Fibroblast of skin of left quadriceps (primary cell): ENCODE measurements at regions not wholly inside any gene's neighbourhood (a gene's known extent, or its start where the extent isn't known, plus 50 kb on each side); places are given as distances from the start of the nearest gene placed in this dataset.
A peak's percentile ranks its signal among the peaks of the same experiment; 100 is the strongest.
"Not testable (repeated sequence)": the region's sequence is repeated elsewhere in the genome, so short reads cannot be mapped to it uniquely, and the experiment has no call there.

Experiments
- DNase-seq, 2 experiments: peaks; one replicate each; pipeline ENCODE4 v3.0.0-alpha.2; 2013; ENCODE audit warnings: low read depth in 2 of 2

DNA sequence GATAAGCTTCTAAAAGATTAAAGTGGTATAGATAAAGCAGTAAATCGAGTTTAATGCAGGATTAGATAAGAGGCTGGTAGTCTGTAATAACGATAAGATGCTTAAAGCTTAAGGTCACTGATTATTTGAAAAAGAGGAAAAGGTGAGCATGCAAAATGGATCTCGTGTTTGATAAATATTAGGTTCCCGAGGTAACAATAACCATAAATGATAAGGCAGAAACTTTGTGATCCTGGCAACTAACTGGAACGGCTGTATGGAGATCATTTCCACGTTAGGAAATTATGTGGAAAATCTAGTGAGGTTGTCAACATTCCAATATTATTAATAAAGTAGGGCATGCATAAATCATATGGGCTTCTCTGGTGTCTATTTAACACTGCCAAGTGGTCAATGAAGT lies 255.5 kb downstream of the EFCAB11 start:
- no peak for DNase-seq

DNA sequence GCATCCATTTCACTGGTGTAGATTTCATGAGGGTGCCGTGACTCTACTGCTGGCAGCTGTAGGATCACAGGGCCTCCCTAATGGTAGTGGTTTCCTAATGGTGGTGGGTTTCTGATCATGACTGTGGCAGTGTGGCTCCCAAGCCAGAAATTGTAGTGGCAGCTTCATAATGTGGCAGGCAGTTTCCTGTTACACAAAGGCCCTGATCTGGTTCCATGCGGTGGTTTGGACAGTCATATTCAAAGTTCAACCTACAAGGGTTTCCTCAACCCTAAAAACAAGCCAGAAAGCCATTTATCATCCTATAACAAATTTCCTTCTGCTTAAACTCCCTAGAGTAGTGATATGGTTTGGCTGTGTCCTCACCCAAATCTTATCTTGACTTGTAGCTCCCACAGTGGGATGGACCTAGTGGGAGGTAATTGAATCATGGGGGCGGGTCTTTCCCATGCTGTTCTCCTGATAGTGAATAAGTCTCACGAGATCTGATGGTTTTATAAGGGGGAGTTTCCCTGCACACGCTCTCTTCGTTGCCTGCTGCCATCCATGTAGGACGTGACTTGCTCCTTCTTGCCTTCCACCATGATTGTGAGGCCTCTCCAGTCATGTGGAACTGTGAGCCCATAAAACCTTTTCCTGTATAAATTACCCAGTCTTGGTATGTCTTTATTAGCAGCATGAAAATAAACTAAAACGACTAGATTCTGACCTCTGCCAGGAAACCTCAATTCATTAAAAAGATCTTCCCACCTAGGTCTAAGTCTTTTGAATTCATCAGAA lies 257.1 kb downstream of the EFCAB11 start:
- DNase-seq = no peak

DNA sequence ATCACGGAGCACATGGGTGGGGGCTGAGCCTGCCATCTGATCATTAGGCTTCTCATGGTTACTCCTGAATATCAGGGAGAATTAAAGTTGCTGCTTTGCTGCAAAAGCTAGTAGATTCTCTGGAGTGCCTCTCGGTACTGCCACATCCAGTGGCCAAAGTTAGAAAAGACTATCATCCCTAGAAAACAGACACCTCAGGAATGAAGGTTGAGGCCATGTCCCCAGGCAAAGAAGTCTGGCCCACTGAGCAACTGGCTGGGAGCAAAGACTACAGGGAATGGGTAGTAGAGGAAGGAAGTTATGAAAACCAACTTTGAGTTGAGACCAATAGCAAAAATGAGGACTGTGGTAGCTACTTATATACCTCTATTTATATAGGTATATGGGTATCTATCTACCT lies 258.7 kb downstream of the EFCAB11 start:
- no peak for DNase-seq

DNA sequence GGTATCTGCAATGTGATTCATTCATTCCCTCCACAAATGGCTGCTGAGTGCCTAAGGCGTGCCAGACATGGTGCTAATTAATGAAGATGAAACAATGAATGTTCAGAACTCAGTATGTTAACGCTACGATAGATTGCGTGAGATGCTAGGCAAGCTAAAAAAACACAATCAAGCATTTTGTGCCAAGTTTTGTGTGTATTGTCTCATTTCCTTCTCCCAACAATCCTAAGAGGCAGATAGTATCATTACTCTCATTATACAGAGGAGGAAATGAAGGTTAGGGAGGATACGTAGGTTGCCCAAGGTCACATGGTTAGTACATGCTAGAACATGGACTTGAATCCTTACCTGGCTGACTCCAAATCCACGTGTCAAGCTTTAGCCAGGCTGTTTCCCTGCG lies 264.4 kb downstream of the EFCAB11 start:
- DNase-seq = no peak

GRCh38 chr14:89689711-89690110 lies 264.8 kb downstream of the EFCAB11 start:
- DNase-seq = not testable (repeated sequence)

GRCh38 chr14:89688507-89689211 lies 265.9 kb downstream of the EFCAB11 start:
- no peak for DNase-seq

DNA sequence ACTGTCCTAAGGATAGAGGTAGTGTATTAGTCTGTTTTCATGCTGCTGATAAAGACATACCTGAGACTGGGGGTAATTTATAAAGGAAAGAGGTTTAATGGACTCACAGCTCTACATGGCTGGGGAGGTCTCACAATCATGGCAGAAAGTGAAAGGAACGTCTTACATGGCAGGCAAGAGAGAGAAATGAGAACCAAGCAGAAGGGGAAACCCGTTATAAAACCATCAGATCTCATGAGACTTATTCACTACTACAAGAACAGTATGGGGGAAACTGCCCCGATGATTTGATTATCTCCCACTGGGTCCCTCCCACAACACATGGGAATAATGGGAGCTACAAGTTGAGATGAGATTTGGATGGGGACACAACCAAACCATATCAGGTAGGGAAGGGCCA lies 267.4 kb downstream of the EFCAB11 start:
- DNase-seq = not testable (repeated sequence)

DNA sequence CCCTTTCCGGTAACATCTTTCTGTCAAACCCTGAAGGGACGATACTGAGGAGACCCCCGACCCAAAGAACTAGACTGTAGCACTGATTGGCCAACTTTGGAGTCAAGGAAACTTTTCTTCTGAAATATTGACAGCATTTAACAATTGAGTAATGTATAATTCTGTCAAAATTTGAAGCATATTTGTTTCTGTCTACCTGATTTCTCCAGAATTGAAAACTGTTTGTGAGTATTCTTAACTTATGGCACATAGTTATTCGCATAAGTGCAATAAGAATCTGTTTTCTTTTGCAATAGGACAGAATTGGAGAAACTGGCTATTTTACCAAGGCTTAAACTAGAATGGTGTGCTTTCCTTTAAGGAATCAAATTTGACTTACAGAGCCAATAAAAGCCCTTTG lies 267.1 kb upstream of the FOXN3 start:
- DNase-seq = no peak

GRCh38 chr14:89681086-89682018 lies 264.3 kb upstream of the FOXN3 start:
- DNase-seq = no peak

DNA sequence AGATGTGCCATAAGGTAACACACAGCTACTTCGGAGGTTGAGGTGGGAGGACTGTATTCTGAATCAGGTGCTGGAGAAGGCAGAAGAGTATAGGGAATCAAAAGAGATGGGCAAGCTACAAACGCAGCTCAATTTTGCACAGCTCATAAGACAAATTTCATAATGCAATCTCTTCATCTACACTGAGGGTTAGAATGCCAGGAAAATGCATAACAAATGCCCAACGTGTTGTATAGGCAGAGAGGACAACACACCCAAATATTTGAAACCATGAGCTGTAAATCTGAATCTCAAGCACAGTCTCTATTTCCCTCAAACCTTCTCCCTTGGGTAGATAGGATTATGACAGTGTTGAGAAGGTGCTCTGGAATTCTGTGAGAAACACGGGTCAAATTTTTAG lies 263.1 kb upstream of the FOXN3 start:
- DNase-seq = no peak

- no peak for DNase-seq
Measured at GRCh38 chr14:89678768-89679167, 261.7 kb upstream of the FOXN3 start.

- no peak for DNase-seq
Measured at GRCh38 chr14:89675590-89675989, 258.6 kb upstream of the FOXN3 start.

DNA sequence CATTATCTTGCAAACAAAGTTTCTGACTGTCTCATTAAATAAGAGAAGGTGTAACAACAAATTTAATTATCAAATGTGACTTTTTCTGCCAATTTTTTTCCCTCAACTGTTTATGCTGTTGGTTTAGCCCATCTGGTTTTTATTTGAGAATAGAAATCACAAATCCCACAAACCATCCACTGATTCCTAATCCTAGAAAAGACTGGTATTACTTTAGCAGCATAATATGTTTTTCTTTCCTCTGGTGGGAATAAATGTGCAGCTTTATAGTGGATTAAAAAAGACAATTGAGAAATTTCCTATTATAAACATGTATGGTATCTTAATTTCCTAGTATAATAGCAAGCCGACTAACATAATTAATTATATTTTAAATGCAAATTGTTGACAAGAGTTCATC lies 257.9 kb upstream of the FOXN3 start:
- DNase-seq = peak; percentile 55 to 60

- no peak for DNase-seq
Measured at GRCh38 chr14:89674240-89674639, 257.2 kb upstream of the FOXN3 start.

DNA sequence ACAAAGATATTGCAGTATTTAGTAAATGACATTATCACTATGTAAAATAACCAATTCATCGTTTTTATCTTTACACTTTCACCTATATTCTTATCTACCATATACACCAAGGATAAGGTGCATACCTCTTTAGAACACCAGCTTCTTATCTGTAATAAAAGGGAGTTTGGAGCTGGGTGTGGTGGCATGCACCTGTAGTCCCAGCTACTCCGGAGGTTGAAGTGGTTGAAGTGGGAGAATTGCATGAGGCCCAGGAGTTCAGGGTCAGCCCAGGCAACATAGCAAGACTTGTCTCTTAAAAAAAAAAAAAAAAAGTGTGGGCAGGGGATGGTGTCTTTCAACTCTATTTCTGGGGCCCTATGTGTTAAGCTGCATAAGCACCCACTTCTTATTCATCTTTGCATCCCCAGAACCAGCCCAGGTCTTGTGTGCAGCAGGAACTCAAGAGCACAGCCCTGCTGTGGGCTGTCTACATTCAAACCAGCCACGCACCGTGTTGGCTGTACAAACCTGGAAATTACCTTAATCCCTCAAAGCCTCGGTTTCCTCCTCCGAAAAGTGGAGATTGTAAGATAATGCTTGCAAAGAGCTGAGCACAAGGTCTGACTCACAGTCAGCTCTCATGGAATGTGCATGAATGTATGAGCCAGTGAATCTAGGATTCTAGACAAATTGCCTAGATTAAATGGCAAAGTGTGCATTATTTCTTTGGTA lies 256.6 kb upstream of the FOXN3 start:
- peak in 1 of 2 experiments; percentile 23 for DNase-seq

DNA sequence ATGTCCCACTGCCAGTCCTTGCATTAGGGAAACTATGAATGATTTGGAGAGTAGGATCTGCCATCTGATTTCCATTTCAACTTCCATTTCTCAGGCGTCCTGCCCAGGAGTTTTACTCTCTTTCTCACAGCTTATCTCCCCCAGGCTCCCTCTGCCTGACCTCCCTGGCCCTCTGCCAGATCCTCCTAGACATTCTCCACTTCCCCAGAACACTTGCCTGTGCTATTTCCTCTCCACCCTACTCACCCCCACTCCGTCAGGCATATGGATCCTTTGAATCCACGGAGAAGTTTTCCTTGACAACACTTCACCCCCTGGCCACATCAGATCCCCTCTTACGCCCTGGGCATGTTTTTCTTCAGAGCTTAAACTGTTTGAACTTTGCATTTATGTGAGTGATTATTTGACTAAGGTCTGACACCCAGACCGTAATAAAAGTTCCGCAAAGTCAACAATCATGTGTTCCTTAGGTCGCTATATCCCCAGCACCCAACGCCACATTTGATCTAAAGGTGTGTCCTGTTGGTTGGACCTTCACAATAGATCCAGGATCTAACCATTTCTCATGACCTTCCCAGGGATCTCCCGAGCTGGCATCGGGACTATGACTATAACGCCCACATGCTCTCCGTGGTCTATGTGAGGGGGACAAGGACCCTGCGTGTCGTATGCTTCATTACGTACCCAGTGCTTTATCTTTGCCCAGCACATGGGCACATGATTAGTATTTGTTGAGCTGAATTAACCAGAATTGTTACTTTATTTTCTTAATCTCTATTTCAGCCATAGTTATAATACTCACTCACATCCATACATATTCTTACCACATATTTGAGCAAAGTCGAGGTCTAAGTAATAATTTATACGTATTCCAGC lies 255.8 kb upstream of the FOXN3 start:
- no peak for DNase-seq

DNA sequence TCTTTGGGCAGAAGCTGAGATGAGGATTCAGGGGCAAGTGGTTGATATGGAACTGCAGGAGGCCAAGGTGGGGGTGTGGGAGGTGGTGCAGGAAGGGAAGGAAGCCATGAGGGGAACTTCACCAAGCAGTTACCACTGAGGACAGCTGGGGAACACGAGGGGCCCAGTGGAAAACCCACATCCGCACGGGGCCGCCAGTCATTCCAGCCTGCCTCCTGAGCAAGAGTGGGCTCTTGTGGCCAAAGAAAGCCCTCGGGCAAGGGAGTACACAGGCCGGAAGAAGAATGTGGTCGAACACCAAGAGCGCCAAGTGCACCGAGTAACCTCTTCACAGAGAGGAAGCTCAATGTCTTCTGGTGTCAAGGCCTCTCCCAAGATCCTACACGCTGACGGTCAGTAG lies 252.2 kb upstream of the FOXN3 start:
- no peak for DNase-seq

DNA sequence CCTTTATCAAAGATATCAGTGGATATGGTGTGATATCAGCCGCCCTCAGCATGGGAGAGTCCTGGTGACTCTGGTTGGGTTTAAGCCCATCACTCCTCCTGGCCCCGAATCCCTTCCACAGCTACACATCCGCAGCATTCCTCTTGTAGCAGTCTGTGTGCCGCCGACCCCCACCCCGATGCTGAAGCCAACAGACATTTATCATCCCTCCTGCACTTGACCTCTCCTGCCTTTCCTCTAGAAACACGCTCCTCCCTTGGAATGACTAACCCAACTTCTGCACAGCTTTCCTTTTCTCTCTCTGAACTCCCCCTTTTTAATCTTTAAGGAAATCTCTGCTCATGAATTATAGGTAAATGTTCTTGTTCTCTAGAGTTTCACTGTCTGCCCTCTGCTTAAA lies 250.9 kb upstream of the FOXN3 start:
- DNase-seq = peak in 1 of 2 experiments; percentile 38

- not testable (repeated sequence) for DNase-seq
Measured at GRCh38 chr14:89665300-89666081, 248.5 kb upstream of the FOXN3 start.

DNA sequence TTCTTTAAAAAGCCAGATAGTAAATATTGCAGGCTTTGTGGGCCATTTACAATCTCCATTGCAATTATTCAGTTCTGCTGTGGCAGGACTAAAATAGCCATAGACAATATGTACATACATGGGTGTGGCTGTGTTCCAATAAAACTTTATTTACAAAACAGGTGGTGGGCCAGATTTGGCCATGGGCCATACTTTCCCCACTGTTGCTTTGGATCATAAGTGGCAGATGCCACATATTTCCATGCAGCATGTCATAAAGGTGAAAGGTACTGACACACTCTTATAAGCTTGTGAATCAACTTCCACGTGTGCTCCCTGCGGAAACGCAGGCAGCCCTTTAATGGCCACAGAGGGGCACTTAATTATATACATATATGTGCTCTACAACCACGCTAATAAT lies 244.4 kb upstream of the FOXN3 start:
- DNase-seq = no peak
